GM19043 (cell line): ENCODE measurements at regions not wholly inside any gene's neighbourhood (a gene's known extent, or its start where the extent isn't known, plus 50 kb on each side); places are given as distances from the start of the nearest gene placed in this dataset.

Experiments
- ATAC-seq: cut with Tn5 transposase; IDR thresholded peaks from one replicate; pipeline ENCODE4 v1.9.1; 2021; ENCODE audit warnings: low read depth; ENCODE audit not compliant: unreplicated experiment

GRCh38 chr21:41671859-41672542 is 94.9 kb downstream of the RIPK4 start:
- no peak for ATAC-seq

GRCh38 chr21:41671212-41671762 is 95.6 kb downstream of the RIPK4 start:
- ATAC-seq: no peak

GRCh38 chr21:41670056-41670805 is 96.6 kb downstream of the RIPK4 start:
- ATAC-seq: no peak

GRCh38 chr21:41669533-41669830 is 97.4 kb downstream of the RIPK4 start:
- no peak for ATAC-seq

GRCh38 chr21:41668686-41669532 is 97.9 kb downstream of the RIPK4 start:
- ATAC-seq: no peak

GRCh38 chr21:41668051-41668541 is 98.8 kb downstream of the RIPK4 start:
- no peak for ATAC-seq

GRCh38 chr21:41667136-41667535 is 99.7 kb downstream of the RIPK4 start:
- no peak for ATAC-seq

- ATAC-seq: no peak
Observed at GRCh38 chr21:41666641-41667081, 100.2 kb downstream of the RIPK4 start.

- ATAC-seq: no peak
Observed at GRCh38 chr21:41665766-41666595, 100.9 kb downstream of the RIPK4 start.

- no peak for ATAC-seq
Observed at GRCh38 chr21:41664881-41665765, 101.7 kb downstream of the RIPK4 start.

- ATAC-seq: no peak
Observed at GRCh38 chr21:41663805-41664788, 102.8 kb downstream of the RIPK4 start.

- ATAC-seq: no peak
Observed at GRCh38 chr21:41662761-41663160, 104.1 kb downstream of the RIPK4 start.

- no peak for ATAC-seq
Observed at GRCh38 chr21:41662161-41662560, 104.7 kb downstream of the RIPK4 start.

- ATAC-seq: no peak
Observed at GRCh38 chr21:41660748-41661147, 106.1 kb downstream of the RIPK4 start.

- no peak for ATAC-seq
Observed at GRCh38 chr21:41659791-41660560, 106.9 kb downstream of the RIPK4 start.

GRCh38 chr21:41656946-41657525 is 109.8 kb downstream of the RIPK4 start:
- ATAC-seq: no peak

GRCh38 chr21:41655259-41655658 is 111.6 kb downstream of the RIPK4 start:
- ATAC-seq: no peak
